ENCODE measurements at regions not wholly inside any gene's neighbourhood (a gene's known extent, or its start where the extent isn't known, plus 50 kb on each side); places are given as distances from the start of the nearest gene placed in this dataset.

DNA sequence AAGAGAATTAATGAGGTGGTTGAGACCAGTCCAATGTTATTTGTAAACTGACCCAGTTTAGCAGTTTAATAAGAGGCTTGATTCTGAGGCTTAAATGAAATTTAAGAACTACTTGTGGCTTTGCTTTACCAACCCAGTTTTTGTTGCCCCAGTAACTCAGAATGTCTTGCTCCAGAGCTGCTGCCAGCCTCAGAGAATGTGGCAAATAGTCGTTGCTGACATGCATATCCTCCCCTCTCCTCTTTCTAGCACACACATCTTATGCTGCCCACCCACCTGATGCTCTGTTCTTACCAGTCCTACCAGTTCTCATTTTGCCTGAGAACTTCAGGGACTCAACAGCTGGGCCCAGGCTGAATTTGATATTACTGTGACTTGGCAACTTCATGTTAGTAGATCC is 92.4 kb upstream of the TSC22D2 start (continued):
- TF ChIP-seq ZC3H11A (IDR thresholded peaks at IDR 0.05) = no peak
- TF ChIP-seq ZFP36 (IDR thresholded peaks at IDR 0.05; ENCODE audit: borderline replicate concordance, partially characterized antibody) = no peak
- TF ChIP-seq RFX5 (IDR thresholded peaks at IDR 0.05) = no peak
- no peak for TF ChIP-seq REST (IDR thresholded peaks at IDR 0.05)
- TF ChIP-seq JUN (IDR thresholded peaks at IDR 0.05) = no peak
- no peak for TF ChIP-seq BHLHE40 (IDR thresholded peaks at IDR 0.05; ENCODE audit: low read depth, low read length)

DNA sequence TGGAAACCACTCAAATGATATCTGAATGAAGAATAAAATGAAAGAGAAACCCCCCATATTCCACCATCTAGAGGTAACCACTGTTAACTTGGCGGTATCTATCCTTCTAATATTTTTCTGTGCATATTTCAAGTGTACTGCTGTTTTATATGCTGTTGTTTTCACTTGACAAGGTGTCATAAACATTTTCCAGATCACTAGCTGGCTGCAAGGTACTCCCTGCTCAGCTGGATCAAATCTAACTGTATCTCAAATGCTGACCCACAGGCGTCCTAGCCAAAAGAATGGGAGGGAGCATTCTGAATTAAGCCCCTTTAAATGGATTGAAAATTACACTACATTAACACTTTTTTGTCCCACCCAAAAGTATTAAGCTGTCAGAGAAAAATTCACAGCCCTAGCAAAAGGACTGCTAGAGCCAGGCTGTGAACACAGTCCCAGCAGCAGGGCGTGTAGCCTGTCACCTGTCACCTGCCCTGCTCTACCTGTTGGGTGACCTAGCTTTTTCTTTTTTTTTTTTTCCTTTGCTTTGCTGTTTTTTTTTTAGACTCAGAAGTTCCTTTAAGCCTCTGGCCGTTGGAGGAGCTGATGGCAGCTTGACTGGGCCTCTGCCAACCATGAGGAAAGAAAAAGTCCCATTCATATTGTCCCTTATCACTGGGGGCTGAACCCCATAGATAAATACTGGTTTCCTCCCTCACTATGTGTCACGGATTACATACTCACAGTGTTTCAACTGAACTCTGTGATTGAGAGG is 93.7 kb upstream of the TSC22D2 start:
- H3K4me1 ChIP-seq = peaks cover 31% of the 10 kb centered on the region
- no peak overlapping the region for H3K4me2 ChIP-seq
- FAIRE-seq (no peak), DNase-seq (ENCODE audit: low read depth in 1 of 2, low spot score in 1 of 2) (no peak), ATAC-seq (no peak)
- ChIA-PET CTCF (interaction anchor here (1.0 to 2.8 kb wide), 8 partner anchors 10 to 182 kb away, joined by 3 to 9 read pairs (median 3); no protein-coding TSS in a partner anchor), POLR2A (interaction anchor here (0.8 to 1.1 kb wide), 2 partner anchors 18 to 94 kb away, joined by 3 read pairs; no protein-coding TSS in a partner anchor)
- peaks cover 2% of the 10 kb centered on the region; the same call in 1 of the 3 replicates for H3K9me3 ChIP-seq
- H3K27ac ChIP-seq = peak overlapping the region in 1 of 2 experiments; percentile 27; a peak in 2 of 6 replicates
- H3K4me3 ChIP-seq = no peak overlapping the region
- WGBS (ENCODE audit: missing lambda C conversion rate) = 68% methylated on average over 5 of the region's 5 CpGs
- TF ChIP-seq PHF8 (IDR thresholded peaks at IDR 0.05; ENCODE audit: borderline replicate concordance, low read depth) (no peak), ZC3H11A (IDR thresholded peaks at IDR 0.05) (no peak), RARB (CRISPR knock-in tag; IDR thresholded peaks at IDR 0.05) (no peak), USF2 (IDR thresholded peaks at IDR 0.05) (no peak), HOXB5 (CRISPR knock-in tag; IDR thresholded peaks at IDR 0.05) (no peak), FOXS1 (CRISPR knock-in tag; IDR thresholded peaks at IDR 0.05) (no peak), SREBF2 (IDR thresholded peaks at IDR 0.05) (no peak), ATOH8 (CRISPR knock-in tag; IDR thresholded peaks at IDR 0.05; ENCODE audit: low read depth) (no peak), CHD2 (IDR thresholded peaks at IDR 0.05; ENCODE audit: low read length, partially characterized antibody) (no peak), NPAS2 (CRISPR knock-in tag; IDR thresholded peaks at IDR 0.05; ENCODE audit: borderline replicate concordance) (no peak), CTCF (IDR thresholded peaks at IDR 0.05) (no peak), EHF (CRISPR knock-in tag; IDR thresholded peaks at IDR 0.05) (no peak), KDM5A (IDR thresholded peaks at IDR 0.05) (no peak), TP53 (CRISPR knock-in tag; IDR thresholded peaks at IDR 0.05) (no peak), ZFP36 (IDR thresholded peaks at IDR 0.05; ENCODE audit: borderline replicate concordance, partially characterized antibody) (no peak), JUNB (IDR thresholded peaks at IDR 0.05) (no peak), MYC (IDR thresholded peaks at IDR 0.05; ENCODE audit: borderline replicate concordance, low read length) (no peak), ZSCAN20 (CRISPR knock-in tag; IDR thresholded peaks at IDR 0.05) (no peak), EP300 (IDR thresholded peaks at IDR 0.05) (no peak)

Data from A549 (cell line).